ENCODE measurements at regions not wholly inside any gene's neighbourhood (a gene's known extent, or its start where the extent isn't known, plus 50 kb on each side); places are given as distances from the start of the nearest gene placed in this dataset.
"Not testable (repeated sequence)": the region's sequence is repeated elsewhere in the genome, so short reads cannot be mapped to it uniquely, and the experiment has no call there.

- Histone ChIP-seq H3K36me3 (replicated peaks in 1 of 2; ENCODE audit: control insufficient read depth in 2 of 2, insufficient read depth in 2 of 2, low read length in 2 of 2) (no peaks in the 10 kb centered on the region), H3K27me3 (ENCODE audit: control insufficient read depth in 3 of 3, insufficient read depth in 3 of 3, low read depth in 1 of 3, low read length in 3 of 3) (no peaks in the 10 kb centered on the region), H3K9ac (ENCODE audit: low read depth, low read length, poor library complexity) (no peak overlapping the region), H3K4ac (ENCODE audit: low read length) (no peak overlapping the region), H3K14ac (ENCODE audit: low read length) (no peak overlapping the region), H2AK5ac (ENCODE audit: low read depth, low read length) (no peak overlapping the region), H3K4me3 (ENCODE audit: low read length in 2 of 2) (no peak overlapping the region), H3K9me3 (replicated peaks in 1 of 2; ENCODE audit: control insufficient read depth in 2 of 2, insufficient read depth in 1 of 2, low read depth in 1 of 2, low read length in 2 of 2) (no peaks in the 10 kb centered on the region), H2BK12ac (ENCODE audit: low read length) (no peak overlapping the region), H3K18ac (ENCODE audit: low read length) (no peak overlapping the region), H3K27ac (replicated peaks; ENCODE audit: low read length) (no peak overlapping the region), H4K91ac (ENCODE audit: low read depth, low read length, poor library complexity) (no peak overlapping the region), H4K8ac (ENCODE audit: low read depth, low read length) (no peak overlapping the region), H3K79me1 (ENCODE audit: low read depth, low read length) (no peaks in the 10 kb centered on the region), H2BK5ac (ENCODE audit: low read length) (no peak overlapping the region), H2BK15ac (ENCODE audit: low read length) (no peak overlapping the region), H3K4me1 (ENCODE audit: control insufficient read depth in 2 of 2, insufficient read depth in 1 of 2, low read depth in 1 of 2, low read length in 2 of 2) (no peaks in the 10 kb centered on the region), H3K4me2 (ENCODE audit: insufficient read depth, low read length, poor library complexity, severe bottlenecking) (no peak overlapping the region), H2BK120ac (ENCODE audit: low read depth, low read length) (no peak overlapping the region), H2AFZ (ENCODE audit: low read length) (no peak overlapping the region), H3K23ac (ENCODE audit: low read depth, low read length, poor library complexity) (no peak overlapping the region)
- WGBS, 2 donors (ENCODE audit: extremely low coverage in 2 of 2, insufficient read length in 2 of 2, insufficient replicate concordance in 1 of 2): no CpG with 5 or more reads among the region's 6 CpGs
- no peak for DNase-seq (ENCODE audit: low spot score)
Observed at GRCh38 chr6:154624038-154624599, 109.1 kb upstream of the SCAF8 start.

- not testable (repeated sequence) for H3K9ac ChIP-seq (ENCODE audit: low read depth, low read length, poor library complexity); H2BK12ac ChIP-seq (ENCODE audit: low read length); H3K4me1 ChIP-seq (ENCODE audit: control insufficient read depth in 2 of 2, insufficient read depth in 1 of 2, low read depth in 1 of 2, low read length in 2 of 2); H2BK5ac ChIP-seq (ENCODE audit: low read length); H3K4me3 ChIP-seq (ENCODE audit: low read length in 2 of 2); H3K27me3 ChIP-seq (ENCODE audit: control insufficient read depth in 3 of 3, insufficient read depth in 3 of 3, low read depth in 1 of 3, low read length in 3 of 3); H4K8ac ChIP-seq (ENCODE audit: low read depth, low read length); DNase-seq (ENCODE audit: low spot score); H3K18ac ChIP-seq (ENCODE audit: low read length); H2AFZ ChIP-seq (ENCODE audit: low read length); H3K36me3 ChIP-seq (replicated peaks in 1 of 2; ENCODE audit: control insufficient read depth in 2 of 2, insufficient read depth in 2 of 2, low read length in 2 of 2); H4K91ac ChIP-seq (ENCODE audit: low read depth, low read length, poor library complexity); H3K4me2 ChIP-seq (ENCODE audit: insufficient read depth, low read length, poor library complexity, severe bottlenecking); H3K14ac ChIP-seq (ENCODE audit: low read length); H3K23ac ChIP-seq (ENCODE audit: low read depth, low read length, poor library complexity); H2BK120ac ChIP-seq (ENCODE audit: low read depth, low read length); H3K79me1 ChIP-seq (ENCODE audit: low read depth, low read length); H2BK15ac ChIP-seq (ENCODE audit: low read length); H3K9me3 ChIP-seq (replicated peaks in 1 of 2; ENCODE audit: control insufficient read depth in 2 of 2, insufficient read depth in 1 of 2, low read depth in 1 of 2, low read length in 2 of 2); H2AK5ac ChIP-seq (ENCODE audit: low read depth, low read length); H3K27ac ChIP-seq (replicated peaks; ENCODE audit: low read length); H3K4ac ChIP-seq (ENCODE audit: low read length)
- WGBS, 2 donors (ENCODE audit: extremely low coverage in 2 of 2, insufficient read length in 2 of 2, insufficient replicate concordance in 1 of 2): no CpG with 5 or more reads among the region's 2 CpGs
Observed at GRCh38 chr6:154624727-154625126, 108.5 kb upstream of the SCAF8 start.

- Histone ChIP-seq H2AFZ (ENCODE audit: low read length) (no peak overlapping the region), H3K4me2 (ENCODE audit: insufficient read depth, low read length, poor library complexity, severe bottlenecking) (no peak overlapping the region), H3K14ac (ENCODE audit: low read length) (no peak overlapping the region), H2BK120ac (ENCODE audit: low read depth, low read length) (no peak overlapping the region), H2BK12ac (ENCODE audit: low read length) (no peak overlapping the region), H2BK15ac (ENCODE audit: low read length) (no peak overlapping the region), H3K27me3 (ENCODE audit: control insufficient read depth in 3 of 3, insufficient read depth in 3 of 3, low read depth in 1 of 3, low read length in 3 of 3) (no peaks in the 10 kb centered on the region), H3K18ac (ENCODE audit: low read length) (no peak overlapping the region), H3K9ac (ENCODE audit: low read depth, low read length, poor library complexity) (no peak overlapping the region), H3K4ac (ENCODE audit: low read length) (no peak overlapping the region), H3K27ac (replicated peaks; ENCODE audit: low read length) (no peak overlapping the region), H3K4me1 (ENCODE audit: control insufficient read depth in 2 of 2, insufficient read depth in 1 of 2, low read depth in 1 of 2, low read length in 2 of 2) (no peaks in the 10 kb centered on the region), H3K36me3 (replicated peaks in 1 of 2; ENCODE audit: control insufficient read depth in 2 of 2, insufficient read depth in 2 of 2, low read length in 2 of 2) (no peaks in the 10 kb centered on the region), H4K8ac (ENCODE audit: low read depth, low read length) (no peak overlapping the region), H3K4me3 (ENCODE audit: low read length in 2 of 2) (no peak overlapping the region), H4K91ac (ENCODE audit: low read depth, low read length, poor library complexity) (no peak overlapping the region), H2BK5ac (ENCODE audit: low read length) (no peak overlapping the region), H2AK5ac (ENCODE audit: low read depth, low read length) (no peak overlapping the region), H3K79me1 (ENCODE audit: low read depth, low read length) (no peaks in the 10 kb centered on the region), H3K23ac (ENCODE audit: low read depth, low read length, poor library complexity) (no peak overlapping the region), H3K9me3 (replicated peaks in 1 of 2; ENCODE audit: control insufficient read depth in 2 of 2, insufficient read depth in 1 of 2, low read depth in 1 of 2, low read length in 2 of 2) (no peaks in the 10 kb centered on the region)
- no CpG with 5 or more reads among the region's 3 CpGs for WGBS, 2 donors (ENCODE audit: extremely low coverage in 2 of 2, insufficient read length in 2 of 2, insufficient replicate concordance in 1 of 2)
- DNase-seq (ENCODE audit: low spot score): no peak
Observed at GRCh38 chr6:154625721-154626120, 107.5 kb upstream of the SCAF8 start.

GRCh38 chr6:154629127-154629526 lies 104.1 kb upstream of the SCAF8 start:
- no peak overlapping the region for H4K8ac ChIP-seq (ENCODE audit: low read depth, low read length)
- H2BK120ac ChIP-seq (ENCODE audit: low read depth, low read length): no peak overlapping the region
- H3K4me3 ChIP-seq (ENCODE audit: low read length in 2 of 2): no peak overlapping the region
- H3K9ac ChIP-seq (ENCODE audit: low read depth, low read length, poor library complexity): no peak overlapping the region
- no peak overlapping the region for H3K14ac ChIP-seq (ENCODE audit: low read length)
- no peak overlapping the region for H3K27ac ChIP-seq (replicated peaks; ENCODE audit: low read length)
- H2BK5ac ChIP-seq (ENCODE audit: low read length): no peak overlapping the region
- no peaks in the 10 kb centered on the region for H3K79me1 ChIP-seq (ENCODE audit: low read depth, low read length)
- H3K27me3 ChIP-seq (ENCODE audit: control insufficient read depth in 3 of 3, insufficient read depth in 3 of 3, low read depth in 1 of 3, low read length in 3 of 3): no peaks in the 10 kb centered on the region
- H2BK12ac ChIP-seq (ENCODE audit: low read length): no peak overlapping the region
- no peak overlapping the region for H2AFZ ChIP-seq (ENCODE audit: low read length)
- no peak overlapping the region for H3K23ac ChIP-seq (ENCODE audit: low read depth, low read length, poor library complexity)
- no peak overlapping the region for H4K91ac ChIP-seq (ENCODE audit: low read depth, low read length, poor library complexity)
- no peaks in the 10 kb centered on the region for H3K36me3 ChIP-seq (replicated peaks in 1 of 2; ENCODE audit: control insufficient read depth in 2 of 2, insufficient read depth in 2 of 2, low read length in 2 of 2)
- no peaks in the 10 kb centered on the region for H3K4me1 ChIP-seq (ENCODE audit: control insufficient read depth in 2 of 2, insufficient read depth in 1 of 2, low read depth in 1 of 2, low read length in 2 of 2)
- H2BK15ac ChIP-seq (ENCODE audit: low read length): no peak overlapping the region
- no peak for DNase-seq (ENCODE audit: low spot score)
- H3K18ac ChIP-seq (ENCODE audit: low read length): no peak overlapping the region
- H3K4me2 ChIP-seq (ENCODE audit: insufficient read depth, low read length, poor library complexity, severe bottlenecking): no peak overlapping the region
- H3K9me3 ChIP-seq (replicated peaks in 1 of 2; ENCODE audit: control insufficient read depth in 2 of 2, insufficient read depth in 1 of 2, low read depth in 1 of 2, low read length in 2 of 2): no peaks in the 10 kb centered on the region
- H2AK5ac ChIP-seq (ENCODE audit: low read depth, low read length): no peak overlapping the region
- no CpG with 5 or more reads among the region's 1 CpG for WGBS, 2 donors (ENCODE audit: extremely low coverage in 2 of 2, insufficient read length in 2 of 2, insufficient replicate concordance in 1 of 2)
- no peak overlapping the region for H3K4ac ChIP-seq (ENCODE audit: low read length)
